ENCODE measurements at regions not wholly inside any gene's neighbourhood (a gene's known extent, or its start where the extent isn't known, plus 50 kb on each side); places are given as distances from the start of the nearest gene placed in this dataset.

DNA sequence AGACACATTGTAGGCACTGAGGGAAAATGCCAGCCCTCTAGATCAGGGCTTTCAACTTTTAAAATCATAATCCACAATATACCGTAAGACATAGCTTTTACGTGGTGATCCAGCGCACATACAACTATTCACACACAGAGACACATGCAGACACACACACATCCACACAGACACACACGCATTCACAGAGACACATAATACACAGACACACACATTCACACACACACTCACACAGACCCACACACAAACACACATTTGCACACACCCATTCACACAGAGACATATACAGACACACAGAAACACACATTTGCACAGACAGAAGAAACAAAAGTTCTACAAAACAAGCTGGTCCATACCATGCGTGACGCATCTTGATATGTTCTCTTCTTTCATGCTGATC lies 244.5 kb downstream of the RHOU start:
- Histone ChIP-seq H3K9me3 (ENCODE audit: low read length) (no peaks in the 10 kb centered on the region), H3K4me1 (ENCODE audit: insufficient read depth, low read length) (peaks cover 48% of the 10 kb centered on the region), H2AFZ (ENCODE audit: low read length) (no peak overlapping the region), H3K27me3 (ENCODE audit: control insufficient read depth in 1 of 2, insufficient read depth in 2 of 2, low read length in 2 of 2) (0 out of 5 replicates have a peak, but pooled peaks cover 0 to 6% of the 10 kb centered on the region in 2 experiments), H3K4me2 (ENCODE audit: low read depth, low read length) (no peak overlapping the region), H3K4me3 (replicated peaks in 1 of 3; ENCODE audit: insufficient read depth in 1 of 3, low read depth in 2 of 3, low read length in 3 of 3) (no peak overlapping the region), H3K9ac (ENCODE audit: insufficient read depth, low read depth, low read length) (no peak overlapping the region), H3K36me3 (replicated peaks in 1 of 2; ENCODE audit: control insufficient read depth in 1 of 2, insufficient read depth in 2 of 2, low read length in 2 of 2) (no peaks in the 10 kb centered on the region), H3K27ac (ENCODE audit: extremely low read length, insufficient read depth, low read length) (no peak overlapping the region), H3K79me2 (ENCODE audit: insufficient read depth, low read length) (no peaks in the 10 kb centered on the region), H4K20me1 (ENCODE audit: insufficient read depth, low read length) (no peaks in the 10 kb centered on the region)
- in situ Hi-C loops (cut with HindIII; ENCODE audit: extremely low pct_ligation_motif_present, low pct_unique_long_range_greater_than_20kb) (no loop called here), intact Hi-C loops (cut with micrococcal nuclease; ENCODE audit: unreplicated experiment) (no loop called here)
- TF ChIP-seq ONECUT2 (CRISPR knock-in tag; IDR thresholded peaks at IDR 0.05) (no peak), SOX6 (IDR thresholded peaks at IDR 0.05) (0 out of 2 replicates have a peak, but pooled peaks have one; percentile 62), SOX6 (CRISPR knock-in tag; IDR thresholded peaks at IDR 0.05) (no peak)
- DNase-seq (ENCODE audit: low spot score) (no peak), ATAC-seq (no peak), FAIRE-seq (no peak)
- POLR2A ChIA-PET = interaction anchor here (1.6 kb wide), 1 partner anchor 16 kb away, joined by 5 read pairs; no protein-coding TSS in a partner anchor
- WGBS (ENCODE audit: low lambda C conversion rate) = 93% methylated on average over 6 of the region's 6 CpGs
- CTCF ChIA-PET (ENCODE audit: low intra/inter-chr PET ratio, low total read pairs) = no interaction called here
- BruUV-seq (replicated peaks) = no TSS peak

- no peak overlapping the region for H3K27ac ChIP-seq (ENCODE audit: extremely low read length, insufficient read depth, low read length)
- TF ChIP-seq NFYC (CRISPR knock-in tag; IDR thresholded peaks at IDR 0.05) (no peak), TFE3 (CRISPR knock-in tag; IDR thresholded peaks at IDR 0.05) (no peak), ATF1 (CRISPR knock-in tag; IDR thresholded peaks at IDR 0.05) (no peak), MBD4 (IDR thresholded peaks at IDR 0.05; ENCODE audit: borderline replicate concordance, low read length) (no peak), CREB1 (IDR thresholded peaks at IDR 0.05) (peak; percentile 97), CREB1 (CRISPR knock-in tag; IDR thresholded peaks at IDR 0.05) (no peak), KMT2B (CRISPR knock-in tag; IDR thresholded peaks at IDR 0.05) (no peak)
- TF ChIP-seq, protein P1, sequence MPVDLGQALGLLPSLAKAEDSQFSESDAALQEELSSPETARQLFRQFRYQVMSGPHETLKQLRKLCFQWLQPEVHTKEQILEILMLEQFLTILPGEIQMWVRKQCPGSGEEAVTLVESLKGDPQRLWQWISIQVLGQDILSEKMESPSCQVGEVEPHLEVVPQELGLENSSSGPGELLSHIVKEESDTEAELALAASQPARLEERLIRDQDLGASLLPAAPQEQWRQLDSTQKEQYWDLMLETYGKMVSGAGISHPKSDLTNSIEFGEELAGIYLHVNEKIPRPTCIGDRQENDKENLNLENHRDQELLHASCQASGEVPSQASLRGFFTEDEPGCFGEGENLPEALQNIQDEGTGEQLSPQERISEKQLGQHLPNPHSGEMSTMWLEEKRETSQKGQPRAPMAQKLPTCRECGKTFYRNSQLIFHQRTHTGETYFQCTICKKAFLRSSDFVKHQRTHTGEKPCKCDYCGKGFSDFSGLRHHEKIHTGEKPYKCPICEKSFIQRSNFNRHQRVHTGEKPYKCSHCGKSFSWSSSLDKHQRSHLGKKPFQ (CRISPR knock-in tag; IDR thresholded peaks at IDR 0.05; ENCODE audit: insufficient replicate concordance) = no peak
- H3K27me3 ChIP-seq (ENCODE audit: control insufficient read depth in 1 of 2, insufficient read depth in 2 of 2, low read length in 2 of 2) = 0 out of 5 replicates have a peak, but pooled peaks cover 0 to 6% of the 10 kb centered on the region in 2 experiments
- DNase-seq (ENCODE audit: low spot score) (no peak), FAIRE-seq (no peak), ATAC-seq (no peak)
- H3K9ac ChIP-seq (ENCODE audit: insufficient read depth, low read depth, low read length) = no peak overlapping the region
- H3K9me3 ChIP-seq (ENCODE audit: low read length) = no peaks in the 10 kb centered on the region
- H3K79me2 ChIP-seq (ENCODE audit: insufficient read depth, low read length) = no peaks in the 10 kb centered on the region
- H3K36me3 ChIP-seq (replicated peaks in 1 of 2; ENCODE audit: control insufficient read depth in 1 of 2, insufficient read depth in 2 of 2, low read length in 2 of 2) = no peaks in the 10 kb centered on the region
- peaks cover 48% of the 10 kb centered on the region for H3K4me1 ChIP-seq (ENCODE audit: insufficient read depth, low read length)
- H3K4me2 ChIP-seq (ENCODE audit: low read depth, low read length) = no peak overlapping the region
- ChIA-PET CTCF (ENCODE audit: low intra/inter-chr PET ratio, low total read pairs) (no interaction called here), POLR2A (no interaction called here)
- H2AFZ ChIP-seq (ENCODE audit: low read length) = no peak overlapping the region
- 56% methylated on average over 6 of the region's 9 CpGs for WGBS (ENCODE audit: low lambda C conversion rate)
- no peak overlapping the region for H3K4me3 ChIP-seq (replicated peaks in 1 of 3; ENCODE audit: insufficient read depth in 1 of 3, low read depth in 2 of 3, low read length in 3 of 3)
- BruUV-seq (replicated peaks) = no TSS peak
- in situ Hi-C loops (cut with HindIII; ENCODE audit: extremely low pct_ligation_motif_present, low pct_unique_long_range_greater_than_20kb) (no loop called here), intact Hi-C loops (cut with micrococcal nuclease; ENCODE audit: unreplicated experiment) (no loop called here)
- no peaks in the 10 kb centered on the region for H4K20me1 ChIP-seq (ENCODE audit: insufficient read depth, low read length)
Observed at GRCh38 chr1:228980232-228980937, 245.1 kb downstream of the RHOU start.

Data from HepG2 (cell line).